SHP77 (cell line): ENCODE measurements at regions not wholly inside any gene's neighbourhood (a gene's known extent, or its start where the extent isn't known, plus 50 kb on each side); places are given as distances from the start of the nearest gene placed in this dataset.

Experiments
- DNase-seq, 2 experiments: peaks; one replicate each; lab custom pipeline; 2025; lab: John Stamatoyannopoulos, UW

DNA sequence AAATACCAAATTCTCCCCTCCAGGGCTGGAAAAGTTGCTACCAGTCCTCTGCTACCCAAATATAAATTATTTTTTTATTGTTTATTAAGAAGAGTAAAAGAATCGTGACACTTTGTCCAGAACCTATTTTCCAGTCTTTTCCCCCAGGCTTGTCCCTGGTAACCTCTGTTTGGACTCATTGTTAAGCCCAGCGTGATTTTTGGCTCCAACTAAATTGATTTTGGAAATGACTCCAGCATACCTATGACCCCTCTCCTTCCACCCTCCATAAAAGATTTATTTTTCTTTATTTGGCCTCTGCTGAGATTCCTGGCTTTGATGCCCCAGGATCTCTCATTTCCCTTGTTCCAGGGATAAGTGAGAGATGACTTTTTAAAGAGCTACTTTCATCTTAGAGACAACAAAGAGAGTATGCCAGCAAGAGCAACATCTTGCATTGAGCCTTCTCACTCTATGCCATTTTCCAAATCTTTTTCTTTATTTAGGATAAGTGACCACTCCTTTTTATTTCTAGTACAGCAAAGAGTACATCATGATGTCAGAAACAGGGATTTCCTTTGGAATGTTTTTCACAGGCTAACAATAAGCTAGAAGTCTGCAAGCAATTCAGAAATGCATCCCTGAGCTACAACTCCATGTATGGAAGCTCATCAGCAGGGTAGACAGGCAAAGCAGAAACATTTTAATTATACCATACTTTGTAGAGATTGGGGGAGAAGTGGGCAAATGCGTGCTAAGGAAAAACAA is 75.8 kb downstream of the DAD1 start:
- DNase-seq = no peak

DNA sequence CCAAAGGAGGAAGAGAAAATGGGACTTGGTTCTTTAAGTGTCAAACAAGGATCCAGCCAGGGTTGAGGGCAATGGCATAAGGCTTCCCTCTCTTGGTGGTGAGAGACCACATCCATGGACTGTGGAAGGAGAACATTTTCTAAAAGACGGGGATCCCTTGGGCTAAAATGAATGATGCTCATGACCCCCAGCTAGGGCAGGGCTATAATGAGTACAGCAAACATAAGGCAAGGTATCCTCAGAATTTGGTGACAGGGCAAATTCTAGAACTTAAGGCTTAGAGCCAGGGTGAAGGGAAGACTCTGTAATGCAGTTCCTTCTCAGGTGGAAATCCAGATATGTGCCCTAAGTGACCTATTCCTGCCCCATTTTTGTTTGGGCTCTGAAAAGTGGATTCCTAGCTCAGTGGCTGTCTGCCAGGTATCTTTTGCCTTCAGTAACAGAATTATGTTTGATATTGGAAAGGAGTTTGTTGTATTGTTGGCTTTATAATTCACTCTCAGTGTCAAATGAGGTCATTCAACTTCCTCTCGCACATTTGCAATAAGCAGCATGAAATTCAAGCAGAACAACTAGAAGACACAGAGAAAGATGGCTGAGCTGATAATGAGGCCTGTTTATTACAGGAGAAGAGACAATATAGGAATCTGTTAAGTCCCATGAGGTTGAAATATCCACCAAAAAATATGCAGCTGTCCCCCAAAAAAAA is 76.8 kb downstream of the DAD1 start:
- no peak for DNase-seq

DNA sequence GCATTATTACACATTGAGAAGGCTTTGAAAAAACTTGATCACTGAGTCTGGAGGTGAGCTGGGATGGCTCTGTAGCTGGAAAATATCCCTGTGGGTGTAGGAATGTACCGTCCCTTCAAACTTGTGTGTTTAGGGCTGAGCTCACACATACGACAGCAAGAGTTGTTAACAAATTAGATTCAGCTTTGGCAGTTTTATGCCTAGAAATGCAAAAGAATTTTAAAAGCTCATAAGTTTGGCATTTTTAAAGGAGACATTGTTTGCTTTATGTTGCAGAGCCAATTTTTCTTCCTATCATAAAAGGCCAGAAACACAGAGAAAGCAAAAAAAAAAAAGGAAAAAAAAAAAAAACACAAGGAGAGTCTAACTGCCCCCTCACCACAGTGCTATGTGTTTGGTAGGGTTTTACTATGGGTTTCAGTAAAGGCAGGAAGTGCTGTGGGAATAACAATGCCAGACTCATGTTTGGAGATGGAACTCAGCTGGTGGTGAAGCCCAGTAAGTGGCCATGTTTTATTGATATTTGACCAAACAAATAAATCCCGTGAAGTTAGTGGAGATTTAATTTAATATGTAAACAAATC is 78.4 kb downstream of the DAD1 start:
- DNase-seq = no peak

DNA sequence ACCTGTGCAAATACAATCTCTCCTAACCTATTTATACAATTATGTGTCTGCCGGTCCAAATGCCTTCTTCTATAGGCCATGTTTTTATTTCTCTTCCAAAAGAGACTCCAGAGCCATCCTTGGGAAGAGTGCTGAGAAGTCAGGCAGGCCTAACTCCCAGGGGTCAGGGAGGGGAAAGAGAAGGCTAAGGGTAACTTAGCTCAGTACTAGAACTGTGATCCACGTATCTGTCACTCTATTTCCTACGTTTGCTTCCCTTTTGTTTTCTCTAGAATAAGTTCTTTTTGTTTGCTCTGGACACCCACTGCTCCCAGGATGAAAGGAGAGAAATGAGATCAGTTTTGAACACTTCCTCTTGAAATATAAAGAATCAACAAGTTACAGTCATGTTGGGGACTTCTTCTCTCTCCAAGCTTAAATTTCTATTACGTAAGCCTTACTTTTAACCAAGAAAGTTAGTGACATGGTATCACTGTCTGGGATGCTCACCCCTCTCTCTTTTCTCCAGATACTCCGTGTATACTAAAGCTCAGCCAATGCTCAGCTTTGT is 79.2 kb downstream of the DAD1 start:
- no peak for DNase-seq

DNA sequence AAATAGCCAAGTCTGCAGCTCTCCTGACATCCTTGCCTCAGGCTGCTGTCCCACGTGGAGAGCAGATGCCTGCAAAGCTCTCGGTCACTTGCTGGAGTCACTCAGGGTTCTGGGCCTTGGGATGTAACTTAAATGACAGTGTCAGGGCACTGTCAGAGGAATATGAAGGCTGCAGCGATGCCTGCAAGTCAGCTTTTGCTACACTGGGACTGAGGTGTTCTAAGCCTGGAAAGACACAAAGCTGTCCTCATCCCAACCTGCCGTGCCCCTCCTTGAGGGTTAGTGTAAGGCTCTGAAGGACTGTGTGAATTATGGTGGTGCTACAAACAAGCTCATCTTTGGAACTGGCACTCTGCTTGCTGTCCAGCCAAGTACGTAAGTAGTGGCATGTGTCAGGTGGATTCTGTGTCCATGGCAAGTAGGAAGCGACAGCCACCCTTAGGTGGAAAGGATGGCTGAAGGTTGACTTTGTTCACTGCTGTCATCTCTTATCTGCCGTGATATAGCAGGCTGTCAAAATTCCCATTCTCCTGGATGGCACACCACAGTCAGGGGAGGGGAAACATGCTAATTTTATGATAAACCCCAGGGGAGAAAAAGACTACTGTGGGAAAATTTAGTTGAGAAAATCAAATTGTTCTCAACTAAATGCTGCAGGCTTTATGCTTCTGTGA is 79.9 kb downstream of the DAD1 start:
- no peak for DNase-seq

DNA sequence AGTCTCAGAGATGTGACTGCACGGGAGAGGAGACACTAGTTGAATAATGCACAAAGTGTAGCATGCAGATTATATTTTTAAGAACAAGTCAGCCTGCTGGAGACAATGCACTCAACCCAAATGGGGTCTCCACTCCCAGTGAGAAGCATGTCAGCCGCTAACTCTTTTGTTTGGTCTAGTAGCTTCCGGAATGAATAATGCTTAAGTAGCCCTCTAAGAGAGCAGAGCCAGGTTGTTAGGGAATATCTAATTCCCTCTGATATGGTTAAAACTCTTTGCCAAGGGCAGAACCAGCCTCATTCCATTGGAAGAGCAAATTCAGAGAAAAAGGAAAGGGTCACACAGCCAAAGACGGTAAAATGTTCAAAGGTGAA is 80.4 kb downstream of the DAD1 start:
- no peak for DNase-seq

DNA sequence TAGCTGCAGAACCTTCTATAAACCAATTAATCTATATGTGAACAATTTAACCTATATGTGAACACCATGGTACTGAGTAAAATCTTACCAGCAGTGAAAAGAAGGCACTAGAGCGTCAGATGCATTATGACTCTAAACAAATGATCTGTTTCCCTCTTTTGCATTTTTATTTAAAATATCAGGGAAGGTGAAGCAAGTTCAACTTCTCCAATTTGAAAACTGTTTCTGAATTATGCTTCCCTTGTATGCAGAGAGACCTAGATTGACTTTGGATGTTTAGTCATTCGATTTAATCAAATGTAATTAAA is 80.9 kb downstream of the DAD1 start:
- no peak for DNase-seq

DNA sequence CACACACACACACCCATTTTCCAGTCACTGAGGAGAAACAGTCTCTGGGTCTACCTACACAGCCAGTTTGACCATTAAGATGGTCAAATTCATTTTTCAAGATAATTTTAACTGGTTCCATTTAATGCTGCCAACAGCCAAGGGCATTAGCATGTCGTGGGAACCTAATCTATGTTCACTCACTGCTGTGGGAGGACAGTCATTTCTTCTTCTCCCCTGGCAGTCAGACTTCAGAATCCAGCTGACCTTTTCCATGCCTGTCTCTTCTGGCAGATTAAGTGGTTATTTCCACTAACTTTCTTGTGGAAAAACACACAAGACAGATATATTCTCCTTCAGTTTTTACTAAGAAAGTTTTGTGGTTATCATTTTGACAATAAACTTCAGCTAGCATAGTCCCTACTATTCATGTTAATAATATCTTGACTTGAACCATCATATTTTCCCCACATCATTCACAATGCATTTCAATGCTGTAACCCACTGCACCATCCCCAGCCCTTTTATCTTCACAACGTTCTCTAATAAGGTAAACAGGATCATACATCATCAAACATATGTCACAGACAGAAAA is 82.2 kb downstream of the DAD1 start:
- DNase-seq = no peak

DNA sequence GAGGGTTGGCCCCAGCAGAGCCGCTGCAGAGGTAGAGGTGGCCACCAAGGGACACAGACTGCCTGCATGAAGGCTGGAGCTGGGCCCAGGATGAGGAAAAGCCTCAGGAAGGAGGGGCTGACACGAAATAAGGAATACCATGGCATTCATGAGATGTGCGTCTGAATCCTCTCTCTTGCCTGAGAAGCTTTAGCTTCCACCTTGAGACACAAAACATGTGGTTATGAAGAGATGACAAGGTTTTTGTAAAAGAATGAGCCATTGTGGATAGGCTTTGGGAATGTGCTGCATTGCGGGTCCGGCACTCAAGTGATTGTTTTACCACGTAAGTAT is 82.7 kb downstream of the DAD1 start:
- DNase-seq = no peak

DNA sequence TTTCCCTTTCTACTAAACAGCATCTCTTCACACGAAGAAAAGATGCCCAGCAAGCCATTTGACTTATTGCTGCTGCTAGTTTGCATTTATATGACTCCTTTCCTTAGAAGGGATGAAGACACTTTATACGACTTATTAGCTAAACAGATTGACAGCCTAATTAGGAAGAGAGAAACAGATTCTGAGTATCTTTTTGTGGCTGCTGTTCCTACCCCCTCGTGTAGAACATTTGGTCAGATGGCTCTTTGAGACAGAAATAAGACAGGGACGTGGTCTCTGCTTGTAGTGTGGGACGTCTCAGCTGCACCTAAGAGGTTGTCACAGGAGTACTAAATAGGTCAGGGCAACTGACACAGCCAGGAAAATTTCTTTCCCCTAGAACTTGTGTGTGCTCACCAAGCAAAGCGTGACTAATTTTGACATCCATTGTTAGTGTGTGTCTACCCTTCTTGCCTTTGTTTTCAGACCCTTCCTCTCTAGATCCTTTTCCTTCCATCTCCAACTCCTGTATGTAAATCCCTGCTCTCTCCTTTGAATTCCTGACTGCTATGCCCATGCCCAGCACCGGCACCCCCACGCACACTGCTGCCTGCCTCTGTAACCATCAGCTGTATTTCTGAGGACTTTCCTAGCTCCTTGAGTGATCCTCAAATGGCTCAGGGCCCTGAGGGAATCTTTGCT is 83.2 kb downstream of the DAD1 start:
- DNase-seq = no peak

DNA sequence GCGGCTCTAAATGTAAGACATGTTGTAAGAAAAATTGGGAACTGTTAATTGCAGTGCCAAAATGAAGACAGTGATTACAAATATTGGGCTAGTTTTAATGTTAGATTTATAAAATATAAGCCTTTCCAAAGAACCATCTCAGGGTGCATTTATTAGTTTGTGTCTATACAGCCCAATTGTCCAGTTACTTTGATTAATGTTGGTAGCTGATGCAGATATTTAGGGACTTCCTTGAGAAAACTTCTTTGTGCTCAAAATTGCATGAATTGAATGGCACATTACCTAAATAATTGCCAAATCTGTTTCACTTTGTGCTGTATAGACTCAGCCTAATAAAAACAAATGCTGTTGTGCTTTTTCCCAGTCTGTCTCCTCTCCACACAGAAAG is 83.7 kb downstream of the DAD1 start:
- DNase-seq = no peak

DNA sequence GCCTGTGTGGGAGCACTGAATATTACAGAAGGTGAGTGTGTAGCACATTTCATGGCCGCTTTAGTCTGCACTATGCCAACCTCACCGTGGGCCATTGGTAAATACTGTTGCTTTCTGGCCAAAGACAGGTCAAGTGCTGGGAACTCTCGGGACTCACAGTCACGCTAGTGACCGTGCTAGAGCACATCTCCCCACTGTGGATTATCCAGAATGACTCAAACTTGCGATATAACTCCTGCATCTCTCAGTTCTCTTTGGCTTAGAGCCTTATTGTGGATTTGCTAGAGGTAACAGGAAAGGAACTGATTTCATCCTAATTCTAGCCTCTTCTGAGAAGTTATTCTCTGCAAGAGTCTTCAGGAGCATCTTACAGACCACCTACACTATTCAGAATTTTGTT is 86.5 kb downstream of the DAD1 start:
- DNase-seq = no peak

DNA sequence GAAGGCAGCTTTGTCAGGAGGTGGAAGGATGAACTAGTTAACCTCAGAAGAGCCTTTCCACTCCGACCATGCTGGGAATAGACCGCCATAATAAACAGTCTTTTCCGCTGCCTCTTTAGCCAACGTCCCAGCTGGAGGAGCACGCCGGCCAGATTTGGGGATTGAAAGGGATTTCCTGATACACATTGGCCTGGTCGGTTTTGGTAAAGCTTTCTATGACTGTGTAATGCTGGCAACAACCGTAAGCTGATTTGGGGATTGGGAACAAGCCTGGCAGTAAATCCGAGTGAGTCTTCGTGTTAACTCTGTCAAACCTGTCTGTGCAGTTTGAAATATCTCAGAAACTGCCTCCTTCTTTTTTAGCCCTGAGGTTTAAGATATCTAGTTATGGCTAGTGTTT is 87.0 kb downstream of the DAD1 start:
- no peak for DNase-seq

DNA sequence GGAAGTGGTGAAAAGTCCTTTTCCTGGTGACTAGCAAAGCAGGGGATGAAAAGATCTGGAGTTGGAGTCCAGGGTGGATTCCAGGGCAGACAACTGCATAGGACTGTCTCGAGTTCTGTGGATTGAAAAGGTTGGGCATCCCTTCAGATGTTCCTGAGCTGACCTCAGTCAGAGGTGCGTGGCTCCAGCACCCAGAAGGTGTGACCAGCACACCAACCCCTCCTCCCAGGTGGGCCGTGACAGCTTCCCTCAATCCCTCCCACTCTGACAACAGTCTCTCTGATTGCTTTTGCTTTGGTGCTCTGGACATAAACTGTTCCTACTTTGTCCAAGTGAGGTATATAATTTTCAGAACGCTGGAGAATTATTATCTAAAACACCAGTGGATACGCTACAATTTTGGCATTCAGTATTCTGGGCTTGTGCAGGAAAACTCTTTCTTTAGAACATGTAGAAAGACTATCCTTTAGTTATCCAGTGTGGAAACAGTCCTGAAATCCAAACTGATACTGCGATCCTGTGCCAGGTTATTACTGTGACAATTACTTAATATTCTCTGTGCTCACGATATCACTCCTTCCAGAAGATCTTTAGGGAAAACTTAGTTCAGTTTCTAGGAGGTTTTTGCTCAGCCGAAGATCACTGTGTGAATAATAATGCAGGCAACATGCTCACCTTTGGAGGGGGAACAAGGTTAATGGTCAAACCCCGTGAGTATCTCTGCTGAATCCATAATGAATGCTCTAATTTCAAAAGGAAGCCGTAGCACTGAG is 87.9 kb downstream of the DAD1 start:
- no peak for DNase-seq

DNA sequence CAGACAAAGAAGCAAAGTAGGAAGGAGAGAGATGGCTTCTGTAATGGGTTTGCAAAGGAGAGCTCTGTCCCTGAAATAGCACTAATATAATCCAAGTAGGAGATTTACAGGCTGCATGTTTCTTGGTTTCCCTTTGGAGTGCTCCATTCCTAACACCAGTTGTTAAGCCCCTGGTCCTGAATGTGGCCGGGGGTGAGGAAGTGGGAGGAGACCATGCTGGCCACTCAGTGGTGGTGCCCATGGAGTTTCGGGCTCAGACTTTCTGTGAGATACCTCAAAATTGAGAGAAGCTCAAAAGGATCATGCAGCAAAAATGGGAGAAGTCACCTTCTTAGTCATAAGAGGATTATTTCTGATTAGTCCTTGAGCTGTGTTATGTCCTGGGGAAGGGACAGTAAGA is 88.5 kb downstream of the DAD1 start:
- no peak for DNase-seq

DNA sequence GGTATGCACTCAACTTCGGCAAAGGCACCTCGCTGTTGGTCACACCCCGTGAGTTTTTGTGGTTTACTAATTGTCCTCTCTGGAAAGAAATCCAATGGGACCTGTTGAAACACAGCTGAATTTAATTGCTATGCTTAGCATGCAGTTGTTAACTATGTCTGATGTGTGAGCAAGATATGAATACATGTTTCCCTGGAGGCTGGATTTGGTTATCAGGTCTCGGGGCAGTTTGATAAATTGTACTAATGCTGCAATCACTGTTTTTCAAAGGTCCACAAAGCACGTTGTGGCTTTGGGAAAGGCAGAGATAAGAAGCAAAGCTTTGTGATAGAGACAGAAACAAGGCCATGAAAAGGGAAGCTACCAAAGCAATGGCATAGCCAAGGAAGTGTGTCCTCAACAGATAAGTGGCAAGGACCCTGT is 91.3 kb downstream of the DAD1 start:
- DNase-seq = no peak

DNA sequence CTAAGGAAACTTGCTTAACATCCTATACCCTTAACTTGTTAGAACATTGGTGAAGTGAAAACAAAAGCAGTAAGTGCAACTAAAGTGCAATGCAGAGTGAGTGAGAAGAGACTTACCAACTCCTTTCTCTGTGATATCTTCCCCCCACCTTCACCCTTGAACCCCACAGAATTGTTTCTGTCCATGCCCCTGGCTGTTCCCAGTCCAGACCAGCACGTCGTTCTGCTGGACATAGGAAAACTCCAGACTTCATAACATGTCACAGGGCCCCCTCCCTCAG is 91.9 kb downstream of the DAD1 start:
- DNase-seq = no peak

DNA sequence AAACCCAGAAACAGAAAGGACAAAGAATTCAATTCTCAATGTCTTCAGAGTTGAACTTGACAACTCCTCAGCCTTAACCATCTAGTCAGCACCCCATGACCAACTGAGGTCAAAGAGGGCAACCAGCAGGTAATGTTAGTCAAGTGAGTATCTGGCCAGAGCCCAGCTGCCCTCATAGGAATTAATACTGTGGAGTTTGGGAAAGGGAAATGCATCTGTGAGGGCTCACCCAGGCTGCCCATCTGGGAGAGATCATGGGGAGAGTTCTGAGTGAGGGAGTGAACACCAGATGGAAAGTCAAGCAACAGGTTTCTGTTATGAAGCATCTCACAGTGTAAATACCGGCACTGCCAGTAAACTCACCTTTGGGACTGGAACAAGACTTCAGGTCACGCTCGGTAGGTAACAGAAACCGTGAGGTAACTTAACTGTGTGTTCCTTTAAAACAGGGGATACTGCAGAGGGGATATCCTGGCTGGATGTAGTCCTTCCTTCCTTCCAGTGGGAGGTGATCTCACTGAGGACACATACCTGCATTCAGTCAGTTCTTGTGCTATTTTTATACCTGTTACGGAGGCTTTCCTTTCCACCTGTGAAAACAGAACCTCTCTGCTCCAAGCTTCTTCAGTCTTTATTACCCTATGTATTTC is 94.4 kb downstream of the DAD1 start:
- no peak for DNase-seq

DNA sequence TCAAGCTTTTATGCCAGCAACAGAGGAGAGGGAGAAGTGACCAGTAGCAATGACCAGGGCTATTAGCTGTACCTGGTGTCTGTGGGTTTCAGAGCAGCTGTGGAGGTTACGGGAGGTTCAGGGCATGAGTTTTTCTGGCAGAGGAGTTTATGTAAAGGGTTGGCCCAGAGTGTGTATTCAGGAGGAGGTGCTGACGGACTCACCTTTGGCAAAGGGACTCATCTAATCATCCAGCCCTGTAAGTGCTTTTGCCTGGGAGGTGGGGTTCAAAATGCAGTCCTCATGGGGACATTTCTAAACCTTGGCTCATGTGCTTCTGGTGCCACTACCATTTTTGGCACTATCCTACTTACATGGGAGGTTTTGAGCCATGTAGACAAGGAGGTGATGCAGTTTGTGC is 95.3 kb downstream of the DAD1 start:
- DNase-seq = no peak

DNA sequence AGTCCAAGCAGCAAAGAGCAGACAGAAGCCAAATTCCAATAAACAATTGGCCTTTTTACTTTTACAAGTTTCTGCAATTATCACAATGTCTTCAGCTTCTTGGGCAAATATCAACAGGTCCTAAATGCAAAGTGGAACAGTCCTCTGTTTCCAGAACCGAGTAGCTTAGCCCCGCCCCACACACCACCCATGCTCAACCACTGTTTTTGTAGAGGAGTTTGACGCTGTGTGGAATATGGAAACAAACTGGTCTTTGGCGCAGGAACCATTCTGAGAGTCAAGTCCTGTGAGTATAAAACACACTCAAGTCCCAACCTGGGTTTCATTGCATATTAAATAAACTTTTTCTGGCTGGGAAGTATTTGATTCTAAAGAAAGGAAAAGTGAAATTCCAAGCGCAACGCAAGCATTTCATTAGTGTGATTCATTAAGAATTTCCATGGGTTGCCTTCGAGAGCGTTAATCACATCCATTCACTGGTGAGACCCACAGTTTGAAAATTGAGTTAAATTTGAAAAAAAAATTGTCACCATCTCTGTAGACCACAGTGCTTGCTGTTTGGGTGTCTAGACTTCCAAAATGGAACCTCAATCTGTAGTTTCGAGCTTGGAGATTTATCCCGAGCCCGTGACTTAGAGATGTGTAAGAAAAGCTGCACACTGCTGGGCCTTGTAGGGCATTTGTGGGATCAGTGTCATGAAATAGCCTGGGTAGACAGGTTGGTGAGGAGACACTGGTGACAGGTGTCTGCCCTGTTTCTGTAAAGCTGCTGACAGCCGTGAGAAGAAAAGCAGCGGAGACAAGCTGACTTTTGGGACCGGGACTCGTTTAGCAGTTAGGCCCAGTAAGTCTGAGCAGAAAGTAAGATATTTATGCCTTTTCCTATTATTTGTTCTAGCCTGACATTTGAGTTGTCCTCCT is 96.1 kb downstream of the DAD1 start:
- DNase-seq = no peak
